ENCODE measurements at regions not wholly inside any gene's neighbourhood (a gene's known extent, or its start where the extent isn't known, plus 50 kb on each side); places are given as distances from the start of the nearest gene placed in this dataset.

DNA sequence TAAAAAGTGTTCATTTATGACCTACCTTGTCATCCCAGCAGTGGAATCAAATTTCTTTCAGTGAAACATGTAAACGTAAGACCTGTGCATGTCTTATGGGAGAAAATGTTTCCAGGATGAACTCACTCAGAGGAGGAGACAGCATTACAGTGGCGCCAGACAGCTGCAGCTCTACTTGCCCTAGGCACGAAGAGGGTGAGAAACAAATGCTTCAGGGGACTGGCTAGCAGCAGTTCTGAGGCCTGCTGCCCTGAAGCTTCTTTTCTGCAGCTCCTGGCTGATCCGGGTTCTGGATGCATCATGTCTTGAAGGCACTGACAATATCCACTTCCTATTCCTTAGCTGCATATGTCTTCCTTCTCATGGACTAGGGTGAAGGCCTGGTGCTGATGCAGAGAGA, 120.2 kb downstream of the QRSL1 start:
- TF ChIP-seq POLR2AphosphoS5 (IDR thresholded peaks at IDR 0.05; ENCODE audit: borderline replicate concordance, low read depth, low read length) (no peak), FOXP2 (optimal IDR thresholded peaks at IDR 0.05; ENCODE audit: control extremely low read depth, extremely low read length, insufficient read depth) (no peak)
